Peyer's patch (tissue), 4 donors: ENCODE measurements at regions not wholly inside any gene's neighbourhood (a gene's known extent, or its start where the extent isn't known, plus 50 kb on each side); places are given as distances from the start of the nearest gene placed in this dataset.

Experiments used
- DNase-seq, 3 donors: peaks; one replicate each; pipeline ENCODE4 v3.0.0-alpha.2; 2017 to 2019
- H3K27ac ChIP-seq, 4 donors: fragments of 200-600 bp; sonication (generic); one replicate each; pipeline ENCODE4 v1.5.1; 2016 to 2019
- H3K27me3 ChIP-seq, 2 donors: fragments of 200-600 bp; sonication (generic); one replicate each; pipeline ENCODE4 v1.5.1; 2019
- H3K36me3 ChIP-seq, 3 donors: fragments of 200-600 bp; sonication (generic); one replicate each; pipeline ENCODE4 v1.5.1; 2016 to 2019
- H3K4me1 ChIP-seq, 4 donors: fragments of 200-600 bp; sonication (generic); one replicate each; pipeline ENCODE4 v1.5.1; 2016 to 2019
- H3K4me3 ChIP-seq, 4 donors: fragments of 200-600 bp; sonication (generic); 1 replicate in 3 of 4; 2 replicates in 1 of 4; pipeline ENCODE4 v1.5.1; 2016 to 2019; ENCODE audit warnings: mild to moderate bottlenecking in 1 of 4
- H3K9me3 ChIP-seq, 4 donors: fragments of 200-600 bp; sonication (generic); one replicate each; pipeline ENCODE4 v1.5.1; 2016 to 2019; ENCODE audit warnings: mild to moderate bottlenecking in 1 of 4
- CTCF ChIP-seq, 6 experiments: fragments of 450-650 bp in 4 of 6; fragments of 200-600 bp in 2 of 6; sonication (generic) in 1 of 6; IDR thresholded peaks; one replicate each; pipeline ENCODE4 v1.5.1; 2017 to 2019; ENCODE audit warnings: antibody characterized with exemption in 6 of 6, mild to moderate bottlenecking in 3 of 6, moderate library complexity in 1 of 6
- POLR2A ChIP-seq, 2 donors: fragments of 450-650 bp; IDR thresholded peaks; one replicate each; pipeline ENCODE4 v1.5.1; 2017; ENCODE audit warnings: antibody characterized with exemption in 2 of 2, mild to moderate bottlenecking in 2 of 2, moderate library complexity in 2 of 2

DNA sequence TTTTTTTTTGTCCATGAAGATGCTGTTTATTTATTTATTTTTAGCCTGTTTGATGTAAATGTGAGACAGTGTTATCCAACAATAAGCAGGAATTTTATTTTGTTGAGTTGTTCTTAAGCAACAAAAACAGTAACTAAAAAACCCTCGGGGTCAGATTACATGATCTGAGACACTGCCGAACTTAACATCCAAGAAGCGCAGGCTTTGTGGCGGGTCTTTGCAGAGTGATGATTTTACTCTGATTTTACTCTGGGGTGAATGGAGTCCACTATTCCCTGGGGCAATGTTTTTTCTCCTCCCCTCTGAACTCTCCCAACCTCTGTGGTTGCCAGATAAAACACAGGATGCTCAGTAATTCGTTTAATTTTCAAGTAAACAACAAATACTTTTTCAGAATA, 450.1 kb upstream of the B3GAT1 start:
- TF ChIP-seq CTCF (IDR thresholded peaks at IDR 0.05) = no peak
- no peak for TF ChIP-seq POLR2A (IDR thresholded peaks at IDR 0.05)

DNA sequence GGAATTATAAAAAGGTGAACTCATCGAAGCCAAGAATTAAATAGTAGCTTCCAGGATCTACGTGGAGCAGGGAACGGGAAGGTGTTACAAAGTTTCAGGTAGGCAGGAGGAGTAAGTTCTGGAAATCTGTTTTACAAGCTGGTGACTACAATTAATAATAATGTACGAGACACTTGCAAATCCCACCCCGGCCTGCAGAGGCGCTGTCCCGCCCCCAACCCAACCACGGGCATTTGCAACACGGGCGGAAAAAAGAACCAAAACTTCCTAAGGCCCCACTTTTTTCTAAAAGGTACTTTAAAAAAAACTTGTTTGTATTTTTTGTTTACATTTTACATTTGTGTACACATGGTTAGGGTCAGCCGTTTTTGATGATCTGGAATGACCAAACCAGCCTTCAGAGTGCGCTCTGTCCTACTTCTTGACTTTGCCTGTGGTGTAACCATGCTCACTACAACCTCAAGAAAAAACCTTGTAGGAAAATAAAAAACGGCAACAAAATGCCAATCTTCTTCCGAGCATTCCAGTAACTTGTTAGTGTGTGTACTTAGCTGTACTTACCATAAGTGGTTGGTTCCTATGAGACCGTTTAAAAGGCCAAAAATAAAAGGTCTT, 449.6 kb upstream of the B3GAT1 start:
- TF ChIP-seq POLR2A (IDR thresholded peaks at IDR 0.05) (no peak), CTCF (IDR thresholded peaks at IDR 0.05) (no peak)
- Histone ChIP-seq H3K27ac (no peak overlapping the region), H3K27me3 (no peaks in the 10 kb centered on the region), H3K36me3 (no peaks in the 10 kb centered on the region), H3K4me3 (no peak overlapping the region), H3K9me3 (no peaks in the 10 kb centered on the region), H3K4me1 (no peaks in the 10 kb centered on the region)
- no peak for DNase-seq

More for the DNA sequence above, 450.1 kb upstream of the B3GAT1 start:
- Histone ChIP-seq H3K27ac (no peak overlapping the region), H3K4me3 (no peak overlapping the region), H3K4me1 (no peaks in the 10 kb centered on the region), H3K27me3 (no peaks in the 10 kb centered on the region), H3K36me3 (no peaks in the 10 kb centered on the region), H3K9me3 (no peaks in the 10 kb centered on the region)
- DNase-seq = no peak

GRCh38 chr11:134858783-134859480, 446.9 kb upstream of the B3GAT1 start:
- Histone ChIP-seq H3K4me1 (no peaks in the 10 kb centered on the region), H3K27me3 (no peaks in the 10 kb centered on the region), H3K36me3 (no peaks in the 10 kb centered on the region), H3K27ac (no peak overlapping the region), H3K4me3 (no peak overlapping the region), H3K9me3 (no peaks in the 10 kb centered on the region)
- DNase-seq = no peak
- no peak for TF ChIP-seq CTCF (IDR thresholded peaks at IDR 0.05)
- no peak for TF ChIP-seq POLR2A (IDR thresholded peaks at IDR 0.05)

GRCh38 chr11:134857035-134857434, 445.0 kb upstream of the B3GAT1 start:
- DNase-seq = no peak
- TF ChIP-seq POLR2A (IDR thresholded peaks at IDR 0.05) = no peak
- no peak for TF ChIP-seq CTCF (IDR thresholded peaks at IDR 0.05)
- H3K9me3 ChIP-seq = no peaks in the 10 kb centered on the region
- no peak overlapping the region for H3K4me3 ChIP-seq
- H3K4me1 ChIP-seq = no peaks in the 10 kb centered on the region
- peaks cover 0 to 2% of the 10 kb centered on the region in 2 donors for H3K27me3 ChIP-seq
- no peak overlapping the region for H3K27ac ChIP-seq
- no peaks in the 10 kb centered on the region for H3K36me3 ChIP-seq

GRCh38 chr11:134856056-134856971, 444.3 kb upstream of the B3GAT1 start:
- no peak for DNase-seq
- Histone ChIP-seq H3K36me3 (no peaks in the 10 kb centered on the region), H3K4me3 (no peak overlapping the region), H3K9me3 (no peaks in the 10 kb centered on the region), H3K27ac (no peak overlapping the region), H3K27me3 (peaks cover 0 to 4% of the 10 kb centered on the region in 2 donors), H3K4me1 (no peaks in the 10 kb centered on the region)
- TF ChIP-seq POLR2A (IDR thresholded peaks at IDR 0.05) = no peak
- no peak for TF ChIP-seq CTCF (IDR thresholded peaks at IDR 0.05)
